ENCODE measurements at regions not wholly inside any gene's neighbourhood (a gene's known extent, or its start where the extent isn't known, plus 50 kb on each side); places are given as distances from the start of the nearest gene placed in this dataset.
"Not testable (repeated sequence)": the region's sequence is repeated elsewhere in the genome, so short reads cannot be mapped to it uniquely, and the experiment has no call there.

GRCh38 chr3:106121491-106122289 is 252.9 kb upstream of the CBLB start:
- no peak for DNase-seq (ENCODE audit: low read depth)

GRCh38 chr3:106124818-106125217 is 256.0 kb upstream of the CBLB start:
- no peak for DNase-seq (ENCODE audit: low read depth)

GRCh38 chr3:106125321-106125720 is 256.5 kb upstream of the CBLB start:
- no peak for DNase-seq (ENCODE audit: low read depth)

GRCh38 chr3:106126067-106126845 is 257.4 kb upstream of the CBLB start:
- DNase-seq (ENCODE audit: low read depth), result no peak

GRCh38 chr3:106126846-106127235 is 258.0 kb upstream of the CBLB start:
- DNase-seq (ENCODE audit: low read depth), result no peak

- no peak for DNase-seq (ENCODE audit: low read depth)
Observed at GRCh38 chr3:106129939-106130338, 261.1 kb upstream of the CBLB start.

GRCh38 chr3:106130384-106131198 is 261.8 kb upstream of the CBLB start:
- no peak for DNase-seq (ENCODE audit: low read depth)

- DNase-seq (ENCODE audit: low read depth), result no peak
Observed at GRCh38 chr3:106135451-106136160, 266.8 kb upstream of the CBLB start.

GRCh38 chr3:106139826-106140225 is 271.0 kb upstream of the CBLB start:
- DNase-seq (ENCODE audit: low read depth), result no peak

GRCh38 chr3:106140431-106140830 is 271.6 kb upstream of the CBLB start:
- no peak for DNase-seq (ENCODE audit: low read depth)

GRCh38 chr3:106144030-106144429 is 275.2 kb upstream of the CBLB start:
- DNase-seq (ENCODE audit: low read depth), result no peak

- DNase-seq (ENCODE audit: low read depth), result not testable (repeated sequence)
Observed at GRCh38 chr3:106148440-106149082, 279.7 kb upstream of the CBLB start.

- no peak for DNase-seq (ENCODE audit: low read depth)
Observed at GRCh38 chr3:106157411-106157810, 288.6 kb upstream of the CBLB start.

- no peak for DNase-seq (ENCODE audit: low read depth)
Observed at GRCh38 chr3:106160396-106160795, 291.6 kb upstream of the CBLB start.

- no peak for DNase-seq (ENCODE audit: low read depth)
Observed at GRCh38 chr3:106161246-106161645, 292.4 kb upstream of the CBLB start.

- no peak for DNase-seq (ENCODE audit: low read depth)
Observed at GRCh38 chr3:106167728-106168127, 298.9 kb upstream of the CBLB start.

- DNase-seq (ENCODE audit: low read depth), result no peak
Observed at GRCh38 chr3:106168962-106169750, 300.3 kb upstream of the CBLB start.

GRCh38 chr3:106170636-106171035 is 301.8 kb upstream of the CBLB start:
- no peak for DNase-seq (ENCODE audit: low read depth)

- no peak for DNase-seq (ENCODE audit: low read depth)
Observed at GRCh38 chr3:106172101-106172500, 303.3 kb upstream of the CBLB start.

GRCh38 chr3:106172780-106173179 is 304.0 kb upstream of the CBLB start:
- no peak for DNase-seq (ENCODE audit: low read depth)

GRCh38 chr3:106175276-106175675 is 306.5 kb upstream of the CBLB start:
- DNase-seq (ENCODE audit: low read depth), result no peak

Measured in activated T-helper 1 cell treated with Interleukin-2 at 50 U/mL for 16 hours (primary cell).